Lower leg skin (tissue), 3 donors: ENCODE measurements at regions not wholly inside any gene's neighbourhood (a gene's known extent, or its start where the extent isn't known, plus 50 kb on each side); places are given as distances from the start of the nearest gene placed in this dataset.

Source experiments
- CTCF ChIP-seq, 3 donors: fragments of 450-650 bp; IDR thresholded peaks; one replicate each; pipeline ENCODE4 v1.5.1; 2016; ENCODE audit warnings: antibody characterized with exemption in 3 of 3, mild to moderate bottlenecking in 3 of 3, moderate library complexity in 2 of 3
- POLR2A ChIP-seq, 2 donors: fragments of 450-650 bp; IDR thresholded peaks; one replicate each; pipeline ENCODE4 v1.6.1; 2016 to 2017; ENCODE audit warnings: antibody characterized with exemption in 2 of 2, mild to moderate bottlenecking in 1 of 2, moderate library complexity in 1 of 2

DNA sequence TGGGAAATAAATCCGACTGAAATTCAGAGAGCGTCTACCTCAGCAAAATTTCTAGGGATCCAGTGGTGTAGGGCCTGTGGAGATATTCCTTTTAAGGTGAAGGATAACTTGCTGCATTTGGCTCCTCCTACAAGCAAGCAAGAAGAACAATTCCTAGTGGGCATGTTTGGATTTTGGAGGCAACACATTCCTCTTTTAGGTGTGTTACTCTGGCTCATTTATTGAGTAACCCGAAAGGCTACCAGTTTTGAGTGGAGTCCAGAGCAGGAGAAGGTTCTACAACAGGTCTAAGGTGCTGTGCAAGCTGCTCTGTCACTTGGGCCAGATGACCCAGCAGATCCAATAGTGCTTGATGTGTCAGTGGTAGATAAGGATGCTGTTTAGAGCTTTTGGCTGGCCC lies 862.4 kb upstream of the CDH9 start:
- TF ChIP-seq CTCF (IDR thresholded peaks at IDR 0.05) (no peak), POLR2A (IDR thresholded peaks at IDR 0.05) (no peak)
